Fibroblast of lung (primary cell): ENCODE measurements at regions not wholly inside any gene's neighbourhood (a gene's known extent, or its start where the extent isn't known, plus 50 kb on each side); places are given as distances from the start of the nearest gene placed in this dataset.

Source experiments
- DNase-seq, 2 donors: peaks; one replicate each; pipeline versions ENCODE4 v3.0.0 to v3.0.0-alpha.2; 2010; ENCODE audit warnings: low read depth in 2 of 2
- H2AFZ ChIP-seq: 2 replicates; pipeline ENCODE4 v1.5.1; 2012; ENCODE audit warnings: low read length, control low read depth, inconsistent platforms
- H3K27ac ChIP-seq: 2 replicates; pipeline ENCODE4 v1.5.1; 2011; ENCODE audit warnings: low read length, control low read depth; ENCODE audit not compliant: insufficient read depth
- H3K27me3 ChIP-seq: 2 replicates; pipeline ENCODE4 v1.5.1; 2011; ENCODE audit warnings: mild to moderate bottlenecking, low read length; ENCODE audit not compliant: control insufficient read depth, insufficient read depth
- H3K36me3 ChIP-seq: 2 replicates; pipeline ENCODE4 v1.5.1; 2011; ENCODE audit warnings: low read length; ENCODE audit not compliant: control insufficient read depth, insufficient read depth
- H3K4me1 ChIP-seq: 2 replicates; pipeline ENCODE4 v1.5.1; 2011; ENCODE audit warnings: low read length; ENCODE audit not compliant: control insufficient read depth, insufficient read depth; ENCODE audit errors: extremely low read depth
- H3K4me2 ChIP-seq: 2 replicates; pipeline ENCODE4 v1.5.1; 2011; ENCODE audit warnings: low read length, control low read depth; ENCODE audit not compliant: insufficient read depth; ENCODE audit errors: extremely low read depth
- H3K4me3 ChIP-seq, 4 experiments: fragments of 200-600 bp in 1 of 4; sonication (generic) in 1 of 4; replicated peaks in 1 of 4; 2 replicates each; pipeline ENCODE4 v1.5.1; 2011 to 2016; ENCODE audit warnings: low read length in 4 of 4, low read depth in 3 of 4, mild to moderate bottlenecking in 3 of 4, control low read depth in 2 of 4, inconsistent platforms in 1 of 4, mixed read lengths in 1 of 4; ENCODE audit not compliant: insufficient read depth in 1 of 4; ENCODE audit errors: control extremely low read depth in 1 of 4
- H3K79me2 ChIP-seq: 2 replicates; pipeline ENCODE4 v1.5.1; 2012; ENCODE audit warnings: mild to moderate bottlenecking, low read length, inconsistent platforms; ENCODE audit not compliant: control insufficient read depth, insufficient read depth
- H3K9ac ChIP-seq: 2 replicates; pipeline ENCODE4 v1.5.1; 2011; ENCODE audit warnings: mild to moderate bottlenecking, low read length, control low read depth; ENCODE audit not compliant: insufficient read depth
- H3K9me3 ChIP-seq: 2 replicates; pipeline ENCODE4 v1.5.1; 2012; ENCODE audit warnings: low read depth, low read length; ENCODE audit not compliant: control insufficient read depth, insufficient read depth
- H4K20me1 ChIP-seq: 2 replicates; pipeline ENCODE4 v1.5.1; 2011; ENCODE audit warnings: low read length; ENCODE audit not compliant: control insufficient read depth, insufficient read depth; ENCODE audit errors: extremely low read depth
- CTCF ChIP-seq, 2 donors: IDR thresholded peaks in 1 of 2; conservative IDR thresholded peaks in 1 of 2; 1 replicate in 1 of 2; 2 replicates in 1 of 2; pipeline ENCODE4 v1.5.1; 2011 to 2012; ENCODE audit warnings: low read length in 2 of 2, control low read depth in 1 of 2, inconsistent platforms in 1 of 2, low read depth in 1 of 2, mild to moderate bottlenecking in 1 of 2
- EZH2 ChIP-seq: IDR thresholded peaks from 2 replicates; pipeline ENCODE4 v1.5.1; 2012; ENCODE audit warnings: low read length, control low read depth, mild to moderate bottlenecking; ENCODE audit errors: missing control alignments

- H3K9me3 ChIP-seq = no peaks in the 10 kb centered on the region
- no peaks in the 10 kb centered on the region for H3K27me3 ChIP-seq
- no peaks in the 10 kb centered on the region for H3K36me3 ChIP-seq
- no peaks in the 10 kb centered on the region for H3K4me1 ChIP-seq
- TF ChIP-seq EZH2 = no peak
- no peak for TF ChIP-seq CTCF (conservative IDR thresholded peaks at IDR 0.05 in 1 of 2, IDR thresholded peaks at IDR 0.05 in 1 of 2; ENCODE audit: low read depth in 1 of 2, low read length in 2 of 2)
- H4K20me1 ChIP-seq = no peaks in the 10 kb centered on the region
- no peak overlapping the region for H3K9ac ChIP-seq
- H3K4me2 ChIP-seq = no peak overlapping the region
- no peak overlapping the region for H3K27ac ChIP-seq
- H3K4me3 ChIP-seq = no peak overlapping the region
- no peak overlapping the region for H2AFZ ChIP-seq
- no peaks in the 10 kb centered on the region for H3K79me2 ChIP-seq
- no peak for DNase-seq
These were observed 156.6 kb downstream of the ADRA2A start for GRCh38 chr10:111233439-111233838.

GRCh38 chr10:111234234-111234913 is 157.5 kb downstream of the ADRA2A start:
- H4K20me1 ChIP-seq = no peaks in the 10 kb centered on the region
- DNase-seq = no peak
- H3K4me3 ChIP-seq = no peak overlapping the region
- no peak overlapping the region for H3K4me2 ChIP-seq
- no peaks in the 10 kb centered on the region for H3K9me3 ChIP-seq
- no peak overlapping the region for H2AFZ ChIP-seq
- no peaks in the 10 kb centered on the region for H3K36me3 ChIP-seq
- H3K27me3 ChIP-seq = no peaks in the 10 kb centered on the region
- no peak overlapping the region for H3K9ac ChIP-seq
- H3K27ac ChIP-seq = no peak overlapping the region
- TF ChIP-seq EZH2 (no peak), CTCF (conservative IDR thresholded peaks at IDR 0.05 in 1 of 2, IDR thresholded peaks at IDR 0.05 in 1 of 2; ENCODE audit: low read depth in 1 of 2, low read length in 2 of 2) (no peak)
- no peaks in the 10 kb centered on the region for H3K79me2 ChIP-seq
- no peaks in the 10 kb centered on the region for H3K4me1 ChIP-seq

GRCh38 chr10:111234914-111235302 is 158.1 kb downstream of the ADRA2A start:
- Histone ChIP-seq H3K9ac (no peak overlapping the region), H3K4me2 (no peak overlapping the region), H3K36me3 (no peaks in the 10 kb centered on the region), H3K27me3 (no peaks in the 10 kb centered on the region), H3K9me3 (no peaks in the 10 kb centered on the region), H2AFZ (no peak overlapping the region), H3K4me1 (no peaks in the 10 kb centered on the region), H4K20me1 (no peaks in the 10 kb centered on the region), H3K4me3 (no peak overlapping the region), H3K27ac (no peak overlapping the region), H3K79me2 (no peaks in the 10 kb centered on the region)
- no peak for DNase-seq
- TF ChIP-seq CTCF (conservative IDR thresholded peaks at IDR 0.05 in 1 of 2, IDR thresholded peaks at IDR 0.05 in 1 of 2; ENCODE audit: low read depth in 1 of 2, low read length in 2 of 2) (no peak), EZH2 (no peak)
